ENCODE measurements at regions not wholly inside any gene's neighbourhood (a gene's known extent, or its start where the extent isn't known, plus 50 kb on each side); places are given as distances from the start of the nearest gene placed in this dataset.

DNA sequence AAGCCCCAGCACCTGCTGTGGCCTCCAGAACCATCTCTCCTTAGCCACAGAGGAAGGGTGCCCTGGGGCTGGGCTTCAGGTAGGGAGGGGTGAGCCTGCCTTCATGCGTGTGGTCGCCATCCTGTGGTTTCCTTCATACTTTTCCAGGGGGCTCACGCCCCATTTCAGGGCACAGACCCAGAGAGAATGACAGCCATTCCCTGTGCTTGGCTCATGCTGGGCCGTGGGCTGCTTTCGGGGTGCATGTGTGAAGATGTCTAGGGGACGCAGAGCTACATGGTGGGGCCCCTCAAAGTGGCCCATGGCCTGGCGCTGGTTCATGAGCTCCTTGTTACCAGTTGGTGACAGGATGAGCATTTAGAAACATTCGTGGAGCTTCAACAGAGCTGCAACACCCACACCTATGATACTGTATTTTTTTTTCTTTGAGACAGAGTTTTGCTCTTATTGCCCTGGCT, 190.3 kb upstream of the SLC24A3 start:
- DNase-seq (ENCODE audit: low spot score) = no peak
- no peaks in the 10 kb centered on the region for H3K36me3 Mint-ChIP-seq
- ChIA-PET POLR2A (no interaction called here), CTCF (interaction anchor here (3.1 kb wide), 1 partner anchor 51 kb away, joined by 10 read pairs; no protein-coding TSS in a partner anchor)
- H3K4me3 Mint-ChIP-seq = no peak overlapping the region
- no peaks in the 10 kb centered on the region for H3K27me3 Mint-ChIP-seq (ENCODE audit: low read depth)
- peaks cover 4% of the 10 kb centered on the region for H3K4me1 Mint-ChIP-seq
- no peaks in the 10 kb centered on the region for H3K9me3 Mint-ChIP-seq
- no peak for ATAC-seq
- TF ChIP-seq SP1 (CRISPR knock-in tag; conservative IDR thresholded peaks at IDR 0.05) = no peak
- TF ChIP-seq MXD4 (CRISPR knock-in tag; IDR thresholded peaks at IDR 0.05; ENCODE audit: borderline replicate concordance) = no peak
- TF ChIP-seq CREM (CRISPR knock-in tag; IDR thresholded peaks at IDR 0.05) = no peak
- TF ChIP-seq FOXP4 (CRISPR knock-in tag; IDR thresholded peaks at IDR 0.05) = no peak
- no peak for TF ChIP-seq NR2C2 (CRISPR knock-in tag; IDR thresholded peaks at IDR 0.05)
- TF ChIP-seq, protein P1, sequence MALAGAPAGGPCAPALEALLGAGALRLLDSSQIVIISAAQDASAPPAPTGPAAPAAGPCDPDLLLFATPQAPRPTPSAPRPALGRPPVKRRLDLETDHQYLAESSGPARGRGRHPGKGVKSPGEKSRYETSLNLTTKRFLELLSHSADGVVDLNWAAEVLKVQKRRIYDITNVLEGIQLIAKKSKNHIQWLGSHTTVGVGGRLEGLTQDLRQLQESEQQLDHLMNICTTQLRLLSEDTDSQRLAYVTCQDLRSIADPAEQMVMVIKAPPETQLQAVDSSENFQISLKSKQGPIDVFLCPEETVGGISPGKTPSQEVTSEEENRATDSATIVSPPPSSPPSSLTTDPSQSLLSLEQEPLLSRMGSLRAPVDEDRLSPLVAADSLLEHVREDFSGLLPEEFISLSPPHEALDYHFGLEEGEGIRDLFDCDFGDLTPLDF (CRISPR knock-in tag; IDR thresholded peaks at IDR 0.05) = no peak
- TF ChIP-seq, protein P2, sequence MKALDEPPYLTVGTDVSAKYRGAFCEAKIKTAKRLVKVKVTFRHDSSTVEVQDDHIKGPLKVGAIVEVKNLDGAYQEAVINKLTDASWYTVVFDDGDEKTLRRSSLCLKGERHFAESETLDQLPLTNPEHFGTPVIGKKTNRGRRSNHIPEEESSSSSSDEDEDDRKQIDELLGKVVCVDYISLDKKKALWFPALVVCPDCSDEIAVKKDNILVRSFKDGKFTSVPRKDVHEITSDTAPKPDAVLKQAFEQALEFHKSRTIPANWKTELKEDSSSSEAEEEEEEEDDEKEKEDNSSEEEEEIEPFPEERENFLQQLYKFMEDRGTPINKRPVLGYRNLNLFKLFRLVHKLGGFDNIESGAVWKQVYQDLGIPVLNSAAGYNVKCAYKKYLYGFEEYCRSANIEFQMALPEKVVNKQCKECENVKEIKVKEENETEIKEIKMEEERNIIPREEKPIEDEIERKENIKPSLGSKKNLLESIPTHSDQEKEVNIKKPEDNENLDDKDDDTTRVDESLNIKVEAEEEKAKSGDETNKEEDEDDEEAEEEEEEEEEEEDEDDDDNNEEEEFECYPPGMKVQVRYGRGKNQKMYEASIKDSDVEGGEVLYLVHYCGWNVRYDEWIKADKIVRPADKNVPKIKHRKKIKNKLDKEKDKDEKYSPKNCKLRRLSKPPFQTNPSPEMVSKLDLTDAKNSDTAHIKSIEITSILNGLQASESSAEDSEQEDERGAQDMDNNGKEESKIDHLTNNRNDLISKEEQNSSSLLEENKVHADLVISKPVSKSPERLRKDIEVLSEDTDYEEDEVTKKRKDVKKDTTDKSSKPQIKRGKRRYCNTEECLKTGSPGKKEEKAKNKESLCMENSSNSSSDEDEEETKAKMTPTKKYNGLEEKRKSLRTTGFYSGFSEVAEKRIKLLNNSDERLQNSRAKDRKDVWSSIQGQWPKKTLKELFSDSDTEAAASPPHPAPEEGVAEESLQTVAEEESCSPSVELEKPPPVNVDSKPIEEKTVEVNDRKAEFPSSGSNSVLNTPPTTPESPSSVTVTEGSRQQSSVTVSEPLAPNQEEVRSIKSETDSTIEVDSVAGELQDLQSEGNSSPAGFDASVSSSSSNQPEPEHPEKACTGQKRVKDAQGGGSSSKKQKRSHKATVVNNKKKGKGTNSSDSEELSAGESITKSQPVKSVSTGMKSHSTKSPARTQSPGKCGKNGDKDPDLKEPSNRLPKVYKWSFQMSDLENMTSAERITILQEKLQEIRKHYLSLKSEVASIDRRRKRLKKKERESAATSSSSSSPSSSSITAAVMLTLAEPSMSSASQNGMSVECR (CRISPR knock-in tag; IDR thresholded peaks at IDR 0.05; ENCODE audit: borderline replicate concordance) = no peak
- no peak for TF ChIP-seq SMAD4 (CRISPR knock-in tag; IDR thresholded peaks at IDR 0.05)
- H3K27ac Mint-ChIP-seq = no peak overlapping the region

GRCh38 chr20:19022791-19023448, 189.5 kb upstream of the SLC24A3 start:
- ATAC-seq = no peak
- DNase-seq (ENCODE audit: low spot score) = no peak
- no peaks in the 10 kb centered on the region for H3K27me3 Mint-ChIP-seq (ENCODE audit: low read depth)
- H3K36me3 Mint-ChIP-seq = no peaks in the 10 kb centered on the region
- no peak overlapping the region for H3K4me3 Mint-ChIP-seq
- no peak for TF ChIP-seq TEAD4 (CRISPR knock-in tag; IDR thresholded peaks at IDR 0.05)
- ChIA-PET POLR2A (no interaction called here), CTCF (interaction anchor here (1.4 to 3.1 kb wide), 3 partner anchors 8 to 51 kb away, joined by 4 to 10 read pairs (median 6); no protein-coding TSS in a partner anchor)
- peaks cover 4% of the 10 kb centered on the region for H3K4me1 Mint-ChIP-seq
- no peak overlapping the region for H3K27ac Mint-ChIP-seq
- H3K9me3 Mint-ChIP-seq = no peaks in the 10 kb centered on the region

GRCh38 chr20:19024296-19025035, 188.0 kb upstream of the SLC24A3 start:
- Mint-ChIP-seq H3K9me3 (peaks cover under 1% of the 10 kb centered on the region; the same call in 1 of the 2 replicates), H3K27ac (no peak overlapping the region), H3K4me3 (no peak overlapping the region), H3K4me1 (no peaks in the 10 kb centered on the region), H3K36me3 (no peaks in the 10 kb centered on the region), H3K27me3 (ENCODE audit: low read depth) (no peaks in the 10 kb centered on the region)
- ATAC-seq (no peak), DNase-seq (ENCODE audit: low spot score) (no peak)
- ChIA-PET CTCF (interaction anchor here (0.7 to 3.1 kb wide), 6 partner anchors 9 to 392 kb away, joined by 3 to 10 read pairs (median 5); no protein-coding TSS in a partner anchor), POLR2A (no interaction called here)
- TF ChIP-seq, protein P3, sequence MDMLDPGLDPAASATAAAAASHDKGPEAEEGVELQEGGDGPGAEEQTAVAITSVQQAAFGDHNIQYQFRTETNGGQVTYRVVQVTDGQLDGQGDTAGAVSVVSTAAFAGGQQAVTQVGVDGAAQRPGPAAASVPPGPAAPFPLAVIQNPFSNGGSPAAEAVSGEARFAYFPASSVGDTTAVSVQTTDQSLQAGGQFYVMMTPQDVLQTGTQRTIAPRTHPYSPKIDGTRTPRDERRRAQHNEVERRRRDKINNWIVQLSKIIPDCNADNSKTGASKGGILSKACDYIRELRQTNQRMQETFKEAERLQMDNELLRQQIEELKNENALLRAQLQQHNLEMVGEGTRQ (CRISPR knock-in tag; IDR thresholded peaks at IDR 0.05) = no peak
- no peak for TF ChIP-seq ZNF423 (CRISPR knock-in tag; IDR thresholded peaks at IDR 0.05)
- TF ChIP-seq PRRX2 (CRISPR knock-in tag; IDR thresholded peaks at IDR 0.05) = no peak
- TF ChIP-seq NFYB (CRISPR knock-in tag; conservative IDR thresholded peaks at IDR 0.05; ENCODE audit: low read depth) = no peak
- TF ChIP-seq FOXK1 (CRISPR knock-in tag; IDR thresholded peaks at IDR 0.05) = no peak
- TF ChIP-seq ZNF317 (CRISPR knock-in tag; IDR thresholded peaks at IDR 0.05; ENCODE audit: borderline replicate concordance, low read depth) = no peak
- TF ChIP-seq PREB (CRISPR knock-in tag; IDR thresholded peaks at IDR 0.05; ENCODE audit: borderline replicate concordance) = no peak
- no peak for TF ChIP-seq IRF2 (CRISPR knock-in tag; IDR thresholded peaks at IDR 0.05; ENCODE audit: borderline replicate concordance, low read depth)
- TF ChIP-seq, protein P4, sequence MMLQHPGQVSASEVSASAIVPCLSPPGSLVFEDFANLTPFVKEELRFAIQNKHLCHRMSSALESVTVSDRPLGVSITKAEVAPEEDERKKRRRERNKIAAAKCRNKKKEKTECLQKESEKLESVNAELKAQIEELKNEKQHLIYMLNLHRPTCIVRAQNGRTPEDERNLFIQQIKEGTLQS (CRISPR knock-in tag; conservative IDR thresholded peaks at IDR 0.05) = no peak
- no peak for TF ChIP-seq SP1 (CRISPR knock-in tag; conservative IDR thresholded peaks at IDR 0.05)

Data from WTC11 (cell line).